ENCODE measurements at regions not wholly inside any gene's neighbourhood (a gene's known extent, or its start where the extent isn't known, plus 50 kb on each side); places are given as distances from the start of the nearest gene placed in this dataset.
"Not testable (repeated sequence)": the region's sequence is repeated elsewhere in the genome, so short reads cannot be mapped to it uniquely, and the experiment has no call there.

DNA sequence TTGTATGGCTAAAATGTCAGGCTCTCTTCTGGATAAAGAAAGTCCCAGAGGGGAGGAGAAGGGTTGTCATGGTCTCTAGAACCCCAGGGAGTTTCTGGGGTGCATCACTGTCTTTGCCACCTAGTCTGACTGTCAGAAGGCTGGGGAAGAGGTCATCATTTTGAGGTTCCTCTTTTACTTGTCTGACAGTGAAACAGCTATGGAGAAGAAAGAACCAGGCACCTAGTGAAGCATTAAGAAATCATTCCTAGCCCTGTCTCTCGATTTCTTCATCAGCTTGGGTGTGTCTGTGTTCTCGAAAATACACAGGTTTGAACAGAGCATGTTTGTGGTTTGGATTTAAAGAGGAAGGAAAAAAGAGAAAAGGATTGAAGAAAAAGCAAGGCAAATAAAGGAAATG lies 158.7 kb upstream of the LRIG3 start:
- no peak for DNase-seq

DNA sequence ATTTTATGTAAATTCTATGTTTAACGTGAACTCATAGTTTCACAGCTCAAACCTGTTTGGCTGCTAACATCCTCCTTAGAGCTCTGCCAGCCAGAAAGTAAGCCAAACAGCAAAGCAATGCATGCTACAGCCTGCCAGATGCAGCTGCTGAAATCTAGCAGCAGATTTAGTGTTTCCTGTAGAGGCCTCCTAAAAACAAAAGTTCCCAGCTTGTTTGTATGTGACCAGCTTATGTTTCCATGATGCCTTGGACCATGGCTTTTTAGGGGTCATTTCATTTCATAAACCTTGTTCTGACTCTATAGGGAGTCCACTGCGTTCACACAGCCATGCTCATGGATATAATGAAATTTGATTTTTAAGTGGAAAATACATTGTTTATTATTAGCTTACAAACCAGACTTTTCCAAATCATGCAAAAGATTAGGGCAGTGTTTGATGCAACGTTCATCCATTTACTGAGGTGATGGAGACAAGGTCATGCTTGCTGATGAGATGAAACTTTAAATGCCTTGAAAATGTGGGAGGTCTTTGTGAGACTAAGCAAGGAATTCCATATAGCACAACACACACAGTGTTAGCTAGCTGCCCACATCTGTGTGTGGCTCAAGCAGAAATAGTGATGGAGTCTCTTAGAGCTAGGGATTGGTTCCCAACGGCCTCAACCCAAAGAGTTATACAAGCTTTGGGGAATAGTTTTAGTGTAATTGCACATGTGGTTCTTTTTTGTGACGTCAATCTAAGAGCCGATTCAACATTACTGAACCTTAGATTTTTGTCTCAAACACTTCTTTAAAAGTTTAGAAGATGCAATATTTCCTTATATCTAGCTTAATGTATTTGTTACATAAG lies 157.5 kb upstream of the LRIG3 start:
- DNase-seq = no peak

DNA sequence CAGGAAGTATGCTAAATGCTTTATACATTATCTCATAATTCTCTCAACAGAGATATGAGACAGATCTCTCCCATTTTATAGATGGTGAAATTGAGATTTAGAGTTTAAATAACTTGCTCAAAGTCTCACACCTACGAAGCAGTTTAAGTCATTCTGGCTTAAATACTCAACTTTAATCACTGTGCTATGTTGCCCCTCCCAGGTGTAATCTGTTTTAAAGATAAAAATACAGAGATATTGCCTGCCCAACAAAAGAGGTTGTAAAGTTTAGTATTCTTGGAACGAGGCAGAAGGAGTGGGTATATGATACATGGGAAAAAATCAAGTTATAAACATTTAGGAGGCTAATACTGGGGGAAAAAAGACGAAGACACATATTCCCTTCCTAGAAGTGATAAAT lies 156.8 kb upstream of the LRIG3 start:
- DNase-seq = no peak

DNA sequence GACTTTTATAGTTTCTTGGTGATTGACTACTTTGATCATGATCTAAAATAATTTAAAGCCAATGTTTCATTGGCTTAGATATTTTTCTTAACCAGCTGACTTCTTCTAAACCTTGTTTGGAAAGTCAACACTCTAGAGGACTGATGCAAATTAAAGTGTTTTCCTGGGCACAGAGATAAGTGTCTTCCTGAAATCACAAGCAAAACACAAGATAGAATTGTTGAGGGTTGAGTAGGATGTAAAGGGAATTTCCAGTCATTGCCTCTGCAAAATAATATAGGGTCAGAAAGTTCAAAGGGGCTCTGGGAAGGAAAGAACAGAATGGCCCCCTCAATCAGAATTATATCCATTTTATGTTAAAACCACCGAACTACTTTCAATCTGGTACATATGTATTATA lies 156.3 kb upstream of the LRIG3 start:
- DNase-seq = no peak

DNA sequence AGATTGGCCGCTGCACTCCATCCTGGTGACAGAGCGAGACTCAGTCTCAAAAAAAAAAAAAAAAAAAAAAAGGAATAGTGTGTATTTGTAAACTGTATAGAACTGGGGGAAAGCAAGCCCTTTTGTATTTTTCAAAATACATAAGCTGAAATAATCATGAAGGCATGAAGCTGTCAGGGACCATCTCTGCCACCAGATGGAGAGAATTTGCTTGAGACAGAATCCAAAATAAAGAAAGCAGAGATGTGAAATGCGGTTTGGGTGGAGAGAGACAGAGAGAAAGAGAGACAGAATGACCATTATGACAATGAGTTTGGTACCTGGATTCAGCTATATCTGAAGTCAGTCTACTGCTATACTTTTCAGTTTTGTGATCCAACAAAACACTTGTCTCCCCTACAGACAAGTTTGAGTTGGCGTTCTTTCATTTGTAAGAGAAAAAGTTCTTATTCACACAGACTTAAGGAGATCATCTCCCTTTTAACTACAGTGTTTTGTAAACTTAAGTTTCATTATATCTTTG lies 155.7 kb upstream of the LRIG3 start:
- no peak for DNase-seq

DNA sequence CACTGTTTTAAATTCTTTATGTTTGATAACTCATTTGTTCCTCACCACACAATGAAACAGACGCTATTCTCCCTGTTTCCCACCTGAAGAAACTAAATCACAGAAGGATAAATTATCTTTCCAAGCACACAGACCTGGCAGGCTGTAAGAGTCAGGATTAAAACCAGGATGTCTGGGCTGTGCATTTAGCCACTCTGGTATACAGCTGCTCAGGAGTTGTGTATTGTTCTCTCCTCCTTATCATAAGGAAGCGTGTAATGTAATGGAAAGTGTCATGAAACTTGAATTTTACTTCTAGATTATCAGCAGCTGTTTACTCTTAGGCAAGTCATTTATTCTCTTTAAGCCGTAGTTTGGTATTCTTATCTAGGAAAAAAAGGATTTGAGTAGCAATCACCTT lies 154.8 kb upstream of the LRIG3 start:
- DNase-seq = no peak

DNA sequence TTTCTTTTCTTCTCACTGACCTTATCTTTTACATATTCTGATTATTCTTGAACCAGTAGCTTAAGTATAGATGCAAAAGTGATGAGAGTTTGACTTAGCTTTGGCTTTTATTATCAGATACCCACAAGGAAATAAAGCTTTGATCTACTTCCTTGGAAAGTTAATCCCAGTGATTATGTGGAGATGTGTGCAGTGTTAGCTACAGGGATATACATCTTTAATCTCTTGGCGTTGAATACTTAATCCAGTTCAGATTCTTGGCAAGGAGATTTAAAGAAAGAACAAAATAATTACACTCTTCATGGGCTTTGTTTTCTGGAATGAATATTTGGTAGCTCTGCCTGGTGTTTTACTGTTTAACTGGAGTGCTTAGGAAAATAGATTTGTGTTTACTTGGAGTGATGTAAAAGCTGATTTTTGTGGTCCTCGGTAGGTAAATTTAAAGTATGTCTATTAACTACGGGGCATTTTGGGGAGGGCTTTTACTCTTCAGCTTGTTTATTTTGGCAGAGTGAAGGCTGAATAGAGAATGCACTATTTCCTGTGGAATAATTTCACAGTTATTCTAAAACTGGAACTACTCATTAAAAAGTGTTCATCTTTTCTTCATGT lies 150.1 kb upstream of the LRIG3 start:
- no peak for DNase-seq

DNA sequence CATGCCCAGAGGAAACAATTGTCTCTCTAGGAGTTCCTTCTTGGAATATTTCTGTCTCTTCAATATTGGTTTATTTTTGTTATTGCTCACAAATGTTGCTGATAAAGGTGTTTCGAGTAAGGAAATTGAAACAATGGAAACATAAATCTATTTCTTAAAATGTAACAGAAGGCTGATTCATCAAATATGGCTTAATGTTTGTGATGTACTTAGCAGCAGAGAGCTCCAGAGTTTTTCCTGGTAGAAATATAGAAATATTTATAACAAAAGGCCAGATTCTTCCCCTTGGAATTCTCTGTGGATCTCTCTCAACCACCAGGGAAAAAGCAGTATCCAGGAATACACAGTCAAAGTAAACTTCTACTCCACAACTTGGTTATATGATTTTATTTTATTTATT lies 149.2 kb upstream of the LRIG3 start:
- no peak for DNase-seq

DNA sequence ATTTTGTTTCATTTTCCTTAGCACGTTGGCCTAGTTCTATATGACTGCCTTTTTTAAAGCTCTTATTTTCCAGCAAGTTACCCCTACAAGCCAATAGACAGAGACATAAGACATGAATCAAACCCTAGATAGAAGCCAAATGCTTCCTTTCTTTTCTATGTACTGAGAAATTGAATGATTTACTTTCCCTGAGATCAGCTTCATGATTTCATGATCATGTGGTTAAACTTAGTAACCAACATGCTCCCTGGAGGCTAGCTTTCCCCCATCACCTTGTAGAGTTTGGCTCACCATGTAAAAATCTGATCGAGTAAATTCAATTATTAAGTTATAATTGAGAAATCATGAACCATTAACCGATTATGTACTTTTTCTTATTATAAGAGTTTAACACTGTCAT lies 148.1 kb upstream of the LRIG3 start:
- DNase-seq = no peak

DNA sequence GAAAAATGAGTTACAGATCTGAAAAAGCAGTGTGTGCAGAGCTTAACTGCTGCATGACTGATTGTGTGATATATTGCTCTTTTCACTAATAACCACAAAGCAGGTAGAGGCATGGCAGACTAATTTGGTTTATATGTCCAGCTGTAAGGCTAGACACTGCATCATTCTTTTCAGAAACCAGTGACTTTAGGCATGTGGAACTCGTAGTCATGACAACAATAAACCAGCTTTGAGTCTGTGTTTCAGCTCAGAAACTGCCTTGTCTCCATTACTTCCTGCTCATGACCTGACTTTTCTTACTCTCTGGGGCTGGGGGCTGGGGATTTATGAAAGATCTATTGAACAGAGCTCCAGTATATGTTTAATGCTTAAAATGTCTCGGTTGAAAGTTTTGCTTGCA lies 146.8 kb upstream of the LRIG3 start:
- no peak for DNase-seq

DNA sequence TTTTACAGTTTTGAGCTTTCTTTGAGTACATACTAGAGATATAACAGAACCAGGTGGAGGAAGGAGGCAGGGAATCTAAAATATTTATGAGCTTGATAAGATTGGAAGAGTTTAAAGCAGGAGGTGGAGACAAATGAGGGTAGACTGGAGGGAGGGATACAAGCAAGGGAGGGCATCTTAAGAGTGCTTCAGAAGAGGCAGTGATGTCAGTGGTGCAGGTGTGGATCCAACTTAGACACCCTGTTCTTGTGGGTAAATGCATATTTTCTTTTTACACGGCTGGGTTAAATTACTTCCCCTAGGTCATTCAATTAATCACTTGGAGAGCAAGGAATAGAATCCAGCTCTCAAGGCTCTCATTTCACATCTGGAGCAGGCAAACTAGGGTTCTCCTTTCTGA lies 146.1 kb upstream of the LRIG3 start:
- DNase-seq = no peak

DNA sequence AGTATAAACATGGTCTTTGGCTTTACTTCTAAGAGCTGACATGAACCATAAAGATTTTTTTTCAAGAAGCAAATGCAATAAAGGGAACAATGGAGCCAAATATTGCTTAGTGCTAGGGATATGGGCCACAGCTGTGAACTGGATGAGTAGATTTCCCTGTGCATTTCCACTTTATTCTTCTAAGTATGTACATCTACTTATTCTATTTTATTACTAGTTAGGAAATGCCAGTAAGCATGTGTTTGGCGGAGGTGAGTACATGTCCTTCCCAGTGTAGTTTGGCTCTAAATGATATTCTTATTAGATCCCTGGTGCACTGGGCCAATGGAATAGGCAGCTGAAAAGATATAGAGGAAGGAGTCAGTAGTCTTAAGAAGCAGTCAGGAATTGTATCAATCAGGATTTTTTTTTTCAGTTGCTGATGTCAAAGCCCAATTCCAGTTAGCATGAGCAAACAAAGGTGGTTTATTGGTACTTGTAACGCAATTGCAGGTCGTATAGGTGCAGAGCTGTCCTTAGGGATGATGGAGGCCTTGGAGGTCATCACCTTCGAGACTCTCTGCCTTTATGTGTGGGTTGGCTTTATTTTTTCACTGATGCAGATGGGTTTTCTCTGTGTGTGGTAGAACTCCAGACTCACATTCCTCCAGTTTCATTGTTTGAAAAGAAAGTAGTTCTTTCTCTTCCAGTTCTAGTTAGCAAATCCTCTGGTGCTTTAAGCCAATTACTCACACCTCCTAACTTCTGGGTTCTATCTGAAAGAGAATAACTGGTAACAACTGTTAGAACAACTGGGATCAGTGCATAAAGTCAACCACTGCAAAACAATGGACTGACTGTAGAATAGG lies 139.0 kb upstream of the LRIG3 start:
- no peak for DNase-seq

DNA sequence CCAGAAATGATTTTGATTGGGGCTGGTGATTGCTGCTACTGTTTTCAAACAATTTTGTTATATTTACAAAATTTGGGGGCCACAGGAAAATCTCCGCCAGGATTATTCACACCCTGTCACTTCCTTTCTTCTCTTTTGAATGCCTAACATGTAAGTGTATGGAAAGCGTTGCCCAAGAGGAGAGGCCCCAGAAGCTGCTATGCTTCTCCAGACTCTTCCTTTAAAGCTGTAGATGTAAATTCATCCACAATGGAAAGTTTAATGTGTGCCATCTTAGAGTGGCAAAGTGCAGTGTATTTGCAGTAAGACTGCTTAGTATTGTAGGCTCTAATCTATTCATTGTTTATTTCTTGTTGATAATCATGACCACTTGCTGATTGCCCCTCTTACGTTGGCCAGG lies 136.7 kb upstream of the LRIG3 start:
- no peak for DNase-seq

DNA sequence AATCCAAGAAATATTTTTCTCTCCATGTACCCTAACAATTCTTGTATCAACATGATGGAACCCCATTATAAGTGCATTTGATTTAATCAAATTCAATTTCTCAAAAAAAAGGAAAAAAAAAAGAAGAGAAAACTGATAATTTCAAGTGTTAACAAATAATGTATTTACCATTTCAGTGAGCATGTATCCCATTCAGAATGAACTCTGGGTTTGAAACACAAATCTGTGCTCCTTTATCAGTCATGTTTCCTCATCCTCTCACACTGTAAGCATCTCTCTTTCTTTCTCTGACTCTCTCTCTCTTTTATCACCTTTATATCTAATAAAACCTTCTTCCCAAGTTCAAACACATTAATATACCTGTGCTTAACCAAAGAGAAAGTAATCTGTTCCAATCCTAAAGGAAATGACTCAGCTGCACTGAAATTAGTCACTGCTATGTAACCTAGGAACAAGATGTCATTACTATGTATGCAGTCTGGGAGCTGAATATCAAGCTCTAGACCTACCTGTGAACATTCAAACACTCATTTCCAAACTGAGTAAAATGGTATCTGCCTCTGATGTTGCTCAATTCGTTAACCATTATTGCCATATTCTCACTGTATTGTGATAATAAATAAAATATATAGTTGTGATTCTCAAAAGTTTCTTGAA lies 135.0 kb upstream of the LRIG3 start:
- DNase-seq = no peak

DNA sequence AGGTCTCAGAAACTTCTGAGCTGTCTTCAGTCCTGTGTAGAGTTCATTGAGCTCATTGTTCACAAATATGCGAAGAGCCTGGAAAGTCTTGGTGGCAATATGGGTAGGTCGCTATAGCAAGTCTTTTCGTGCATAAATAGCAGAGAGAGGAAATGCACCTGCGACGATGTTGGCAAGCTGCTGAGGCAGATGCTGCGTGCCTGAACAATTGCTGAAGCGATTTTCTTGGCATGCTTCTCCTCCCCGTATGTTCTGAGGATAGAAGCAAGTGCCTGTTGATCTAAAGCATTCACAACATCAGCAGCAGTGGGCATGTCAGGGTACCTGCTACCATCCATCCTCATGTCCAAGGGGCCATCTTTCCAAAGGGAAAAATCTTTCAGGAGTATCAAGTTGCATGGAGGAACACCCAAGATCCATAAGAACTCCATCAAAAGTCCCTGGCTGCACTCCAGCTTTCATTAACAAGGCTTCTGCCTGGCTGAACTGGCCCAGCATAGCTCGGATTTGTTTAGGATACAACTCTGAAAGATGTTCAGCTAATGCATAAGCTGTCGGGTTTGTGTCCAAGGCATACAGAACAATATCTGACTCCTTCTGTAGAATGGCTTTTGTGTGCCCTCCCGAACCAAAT lies 133.1 kb upstream of the LRIG3 start:
- not testable (repeated sequence) for DNase-seq

DNA sequence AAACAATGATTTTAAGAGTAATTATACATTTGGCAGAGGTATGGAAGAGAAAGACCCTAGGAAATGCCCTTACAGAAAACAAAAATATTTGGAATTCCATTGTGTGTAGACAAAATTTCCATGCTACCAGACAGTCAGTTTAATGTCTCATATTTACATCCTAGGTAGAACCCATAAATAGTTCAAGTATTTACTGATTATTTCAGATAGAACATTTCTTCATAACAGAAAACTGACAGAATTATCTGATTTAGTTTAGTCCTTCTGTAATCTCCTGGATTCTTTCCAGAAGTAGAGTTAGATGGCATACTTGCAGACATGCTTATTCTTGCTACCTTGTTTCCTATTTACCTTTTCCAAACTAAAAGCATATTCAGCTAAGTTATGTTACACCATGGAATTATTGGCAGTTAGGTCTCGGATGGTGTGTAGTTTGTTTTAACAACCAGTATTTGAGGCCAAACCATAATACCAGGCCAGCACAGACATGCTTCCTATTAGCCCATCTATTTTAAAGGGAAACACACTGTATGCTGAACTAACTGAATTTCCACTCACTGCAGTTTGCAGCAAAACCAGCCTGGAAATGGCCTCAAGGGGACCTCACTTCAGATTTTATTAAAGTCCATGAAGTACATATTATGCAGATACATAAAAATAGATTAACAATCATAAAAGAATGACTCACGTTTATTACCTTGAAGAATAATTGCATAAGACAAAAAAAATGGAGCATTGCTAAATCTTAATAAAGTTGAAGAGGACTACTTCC lies 126.6 kb upstream of the LRIG3 start:
- DNase-seq = no peak

DNA sequence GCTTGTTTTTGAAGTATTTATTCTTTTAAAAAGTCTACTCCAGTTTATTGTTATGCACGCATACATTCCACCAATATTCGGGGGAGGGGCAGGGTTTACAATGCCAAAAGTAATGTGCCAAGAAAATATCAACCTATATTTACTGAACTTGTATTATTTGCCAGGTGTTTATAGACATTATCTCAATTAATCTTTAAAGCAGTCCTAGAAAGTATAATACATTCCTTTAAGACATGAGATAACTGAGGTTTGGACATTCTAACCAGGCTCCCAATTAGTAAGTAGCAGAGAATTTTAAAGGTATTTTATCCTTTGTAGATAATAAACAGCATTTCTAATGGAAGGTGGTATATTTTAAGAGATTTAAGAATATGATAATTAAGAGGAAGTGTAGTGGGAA lies 124.5 kb upstream of the LRIG3 start:
- DNase-seq = no peak

DNA sequence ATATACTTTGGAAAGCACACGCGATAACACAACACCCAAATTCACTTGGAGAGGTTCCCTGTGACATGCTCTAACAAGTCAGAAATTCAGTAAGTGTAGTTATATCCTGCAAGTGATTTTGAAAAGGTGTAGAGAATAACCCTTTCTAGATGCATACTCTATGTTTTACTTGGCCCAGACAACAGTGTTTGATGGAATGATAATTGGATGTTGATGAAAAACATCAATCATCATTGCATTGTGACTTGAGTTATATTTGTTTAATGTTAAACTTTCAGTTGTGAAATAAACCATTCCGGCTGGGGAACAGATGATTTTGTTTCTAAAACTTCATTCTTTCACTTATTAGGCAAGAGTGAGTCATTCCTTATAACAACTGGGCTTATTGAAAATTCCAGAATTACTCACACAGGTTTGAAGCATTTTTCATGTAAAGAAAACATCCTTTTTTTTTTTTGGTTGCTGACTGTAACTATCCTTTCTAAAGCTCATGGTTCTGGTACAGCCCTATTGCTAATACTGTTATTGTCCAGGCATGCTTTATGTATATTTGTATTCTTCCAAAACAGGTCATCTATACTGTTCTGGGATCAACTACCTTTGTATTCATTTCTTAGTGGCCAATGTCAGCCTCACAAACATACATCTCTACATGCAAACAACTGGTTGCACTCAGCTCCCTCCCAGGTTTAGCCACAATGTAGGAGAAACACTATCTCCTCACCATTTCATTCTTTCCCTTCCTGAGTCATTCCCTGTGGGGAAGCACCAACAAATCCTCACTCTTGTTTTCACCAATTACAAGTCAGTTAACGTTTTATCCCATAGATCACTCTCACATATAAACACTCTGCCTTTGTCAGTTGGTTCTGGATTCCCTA lies 121.2 kb upstream of the LRIG3 start:
- DNase-seq = no peak

DNA sequence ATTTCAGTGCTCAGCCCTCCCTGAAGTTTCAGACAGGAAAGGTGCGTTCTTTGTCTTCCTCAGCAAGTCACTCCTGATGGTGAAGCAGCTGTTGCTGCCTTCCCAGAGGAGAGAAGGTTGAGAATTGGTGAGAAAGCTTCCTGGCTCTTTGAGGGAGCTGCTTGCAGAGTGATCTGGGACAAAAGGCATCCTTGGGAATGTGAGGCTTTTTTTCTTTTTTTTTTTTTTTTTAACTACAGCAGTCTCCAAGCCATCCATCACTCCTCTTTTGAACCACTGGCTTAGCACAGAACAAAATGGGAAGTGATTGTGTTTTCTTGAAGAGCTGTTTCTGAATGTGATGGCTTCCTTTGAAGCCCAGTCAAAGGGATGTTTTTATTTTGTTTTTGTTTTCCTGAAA lies 120.4 kb upstream of the LRIG3 start:
- no peak for DNase-seq

DNA sequence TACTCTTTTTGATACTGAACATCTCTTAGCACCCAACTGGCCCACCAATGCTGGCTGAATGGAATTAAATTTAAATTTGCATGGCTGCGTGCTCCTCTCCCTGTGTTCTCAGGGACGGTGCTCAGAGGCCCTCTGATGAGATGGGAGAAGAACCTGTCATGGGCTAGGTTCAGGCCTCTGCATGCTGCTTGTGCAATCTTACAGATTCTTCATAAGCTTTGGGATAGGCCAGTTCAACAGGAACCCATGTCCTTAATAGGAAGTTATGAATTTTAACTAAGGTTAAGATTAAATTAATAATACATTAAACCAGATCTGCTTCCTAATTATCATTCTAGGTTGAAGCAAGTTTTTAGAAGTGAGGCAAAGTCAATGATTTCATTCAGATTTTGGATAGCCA lies 119.7 kb upstream of the LRIG3 start:
- no peak for DNase-seq

DNA sequence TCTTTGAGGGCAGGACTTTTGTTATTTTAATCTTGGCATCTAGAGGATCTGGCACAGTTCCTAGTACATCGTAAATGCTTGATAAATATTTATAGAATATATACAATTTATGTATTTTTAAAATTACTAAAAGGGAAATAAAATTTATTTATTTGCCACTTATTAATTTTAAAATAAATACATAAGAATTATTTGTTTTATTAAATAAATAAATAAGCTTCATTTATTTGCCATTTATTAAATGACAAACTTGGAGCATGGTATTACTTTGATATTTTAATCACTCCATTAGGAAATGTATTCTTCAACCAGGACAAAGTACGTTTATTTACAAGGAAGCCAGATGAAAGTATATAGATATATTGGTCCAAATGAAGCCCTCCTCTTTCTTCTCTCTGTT lies 118.7 kb upstream of the LRIG3 start:
- DNase-seq = no peak

Data from NCI-H1930 (cell line).